BLaER1 (cell line): ENCODE measurements at regions not wholly inside any gene's neighbourhood (a gene's known extent, or its start where the extent isn't known, plus 50 kb on each side); places are given as distances from the start of the nearest gene placed in this dataset.

Experiments used
- H3K27ac ChIP-seq: shearing (Covaris generic); formaldehyde crosslinking; 2 replicates; pipeline ENCODE4 v1.8.1; 2022
- H3K27me3 ChIP-seq: shearing (Covaris generic); formaldehyde crosslinking; 2 replicates; pipeline ENCODE4 v1.8.1; 2022
- H3K36me3 ChIP-seq: shearing (Covaris generic); formaldehyde crosslinking; 2 replicates; pipeline ENCODE4 v1.8.1; 2022
- H3K4me1 ChIP-seq: shearing (Covaris generic); formaldehyde crosslinking; 2 replicates; pipeline ENCODE4 v1.8.1; 2022
- H3K4me2 ChIP-seq: shearing (Covaris generic); formaldehyde crosslinking; 2 replicates; pipeline ENCODE4 v1.8.1; 2022
- H3K4me3 ChIP-seq: shearing (Covaris generic); formaldehyde crosslinking; 2 replicates; pipeline ENCODE4 v1.8.1; 2022
- H3K9ac ChIP-seq: shearing (Covaris generic); formaldehyde crosslinking; 2 replicates; pipeline ENCODE4 v1.8.1; 2022
- H3K9me3 ChIP-seq: shearing (Covaris generic); formaldehyde crosslinking; 2 replicates; pipeline ENCODE4 v1.8.1; 2022
- H4K20me1 ChIP-seq: shearing (Covaris generic); formaldehyde crosslinking; 2 replicates; pipeline ENCODE4 v1.8.1; 2022
- Cebpa-rat ChIP-seq: shearing (Covaris generic); IDR thresholded peaks from 2 replicates; pipeline ENCODE4 v1.8.1; 2022

DNA sequence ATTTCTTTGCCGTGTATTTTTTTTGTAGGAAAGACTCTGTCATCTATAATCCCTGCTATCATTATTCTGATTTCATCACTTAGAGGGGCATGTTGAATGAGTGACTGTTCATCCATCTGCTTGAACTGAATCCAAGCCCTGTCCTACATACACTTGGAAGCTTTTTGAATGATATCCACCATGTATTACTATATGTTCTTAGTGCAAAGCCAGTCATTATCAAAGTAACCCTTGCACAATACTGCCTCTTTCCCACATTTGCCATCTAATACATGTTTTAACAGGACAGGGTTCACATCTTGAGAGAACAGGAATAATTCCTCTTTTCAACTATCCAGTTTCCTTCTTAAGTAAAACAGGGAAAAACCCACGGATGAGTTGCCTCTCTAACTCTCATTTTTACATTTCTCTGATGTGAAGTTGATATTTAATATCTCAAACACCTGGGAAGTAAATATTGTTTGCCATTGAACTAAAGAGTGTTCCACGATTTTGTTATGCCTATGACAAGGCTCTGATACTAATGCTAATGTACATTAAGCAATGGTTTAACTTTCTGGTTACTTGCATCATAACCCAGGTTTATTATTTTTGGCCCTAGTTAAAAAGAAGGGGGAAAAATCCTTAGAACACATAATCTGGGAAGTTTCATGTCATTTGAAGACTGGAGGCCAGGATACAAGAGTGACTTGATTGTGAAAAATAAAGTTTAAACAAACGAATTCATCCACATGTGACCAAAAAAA lies 103.7 kb upstream of the TARS1 start:
- H3K9ac ChIP-seq: no peak overlapping the region
- H4K20me1 ChIP-seq: no peaks in the 10 kb centered on the region
- H3K9me3 ChIP-seq: no peaks in the 10 kb centered on the region
- no peak for TF ChIP-seq Cebpa-rat
- H3K4me3 ChIP-seq: no peak overlapping the region
- no peak overlapping the region for H3K27ac ChIP-seq
- no peaks in the 10 kb centered on the region for H3K36me3 ChIP-seq
- H3K4me2 ChIP-seq: no peak overlapping the region
- H3K27me3 ChIP-seq: no peaks in the 10 kb centered on the region
- no peaks in the 10 kb centered on the region for H3K4me1 ChIP-seq

DNA sequence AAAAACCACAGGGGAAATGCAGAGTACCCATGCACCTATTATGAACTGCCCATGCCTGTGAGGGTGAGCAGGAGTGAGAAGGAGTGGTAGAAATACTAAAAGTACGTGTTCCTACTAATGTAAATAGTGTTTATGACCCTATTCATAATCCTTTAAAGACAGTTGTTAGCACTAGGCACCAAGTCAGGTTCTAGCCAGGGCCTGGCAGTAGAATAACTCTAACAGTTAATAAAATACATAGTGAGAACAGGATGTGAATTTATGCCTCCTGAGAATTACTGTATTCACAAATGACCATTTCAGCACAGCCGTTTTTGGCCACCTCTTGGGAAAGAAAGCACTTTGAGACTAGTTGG lies 103.2 kb upstream of the TARS1 start:
- no peak overlapping the region for H3K4me2 ChIP-seq
- no peaks in the 10 kb centered on the region for H3K36me3 ChIP-seq
- no peak overlapping the region for H3K27ac ChIP-seq
- no peaks in the 10 kb centered on the region for H3K9me3 ChIP-seq
- TF ChIP-seq Cebpa-rat: no peak
- no peak overlapping the region for H3K9ac ChIP-seq
- no peaks in the 10 kb centered on the region for H3K4me1 ChIP-seq
- no peak overlapping the region for H3K4me3 ChIP-seq
- H4K20me1 ChIP-seq: no peaks in the 10 kb centered on the region
- H3K27me3 ChIP-seq: no peaks in the 10 kb centered on the region

DNA sequence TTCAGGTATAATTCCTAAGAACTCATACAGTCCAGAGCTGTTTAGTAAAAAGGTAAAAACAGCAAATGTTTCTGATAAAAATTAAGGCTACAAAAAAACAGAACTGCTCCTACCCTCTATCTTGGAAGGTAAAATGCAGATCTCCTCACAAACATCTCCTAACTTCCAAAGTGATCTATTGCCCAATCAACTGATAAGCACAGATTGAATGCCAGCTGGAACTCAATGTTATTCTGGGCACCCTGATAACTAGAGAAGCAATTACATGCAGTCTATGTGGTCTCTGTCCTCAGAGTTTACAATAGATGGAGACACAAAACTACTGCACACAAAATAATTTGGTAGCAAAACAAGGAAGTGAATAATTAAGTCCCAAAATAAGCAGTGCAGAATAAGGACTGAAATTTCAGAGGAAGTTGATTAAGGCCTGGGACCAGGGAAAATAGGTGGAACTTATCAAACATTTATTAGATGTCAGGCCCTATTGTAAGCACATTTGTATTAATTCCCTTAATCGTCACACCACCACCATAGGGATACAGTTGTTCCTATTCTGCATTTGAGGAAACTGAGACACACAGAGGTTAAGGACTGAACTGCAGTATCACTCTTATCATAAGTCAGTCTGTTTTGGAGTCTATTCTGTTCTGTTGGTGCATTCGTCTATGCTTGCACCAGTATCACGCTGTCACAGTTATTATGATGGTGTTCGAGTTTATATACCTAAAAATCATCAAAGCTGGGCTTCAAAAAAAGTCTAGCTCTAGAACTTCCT lies 102.2 kb upstream of the TARS1 start:
- no peaks in the 10 kb centered on the region for H3K36me3 ChIP-seq
- H3K4me3 ChIP-seq: no peak overlapping the region
- H4K20me1 ChIP-seq: no peaks in the 10 kb centered on the region
- H3K27ac ChIP-seq: no peak overlapping the region
- TF ChIP-seq Cebpa-rat: no peak
- no peak overlapping the region for H3K4me2 ChIP-seq
- H3K9me3 ChIP-seq: no peaks in the 10 kb centered on the region
- H3K27me3 ChIP-seq: no peaks in the 10 kb centered on the region
- no peaks in the 10 kb centered on the region for H3K4me1 ChIP-seq
- H3K9ac ChIP-seq: no peak overlapping the region

DNA sequence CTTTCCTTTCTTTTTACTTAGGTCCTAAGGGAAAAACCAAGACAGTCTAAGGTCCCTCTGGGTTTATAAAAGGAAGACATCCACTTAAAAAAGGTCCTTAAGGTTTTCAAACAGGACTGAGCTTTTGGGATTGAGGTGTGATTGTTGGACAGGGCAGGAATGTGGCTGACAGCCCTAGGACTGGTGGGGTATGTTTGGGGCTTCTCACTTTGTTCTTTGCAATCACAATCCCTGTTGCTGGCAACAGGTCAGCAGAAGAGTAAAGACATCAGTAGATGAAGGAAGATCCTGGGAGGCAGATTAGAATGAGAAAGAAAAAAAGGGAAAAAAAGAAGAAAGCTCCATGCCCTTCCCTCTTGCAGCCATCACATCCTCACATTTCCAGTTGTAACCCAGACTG lies 101.4 kb upstream of the TARS1 start:
- H3K27me3 ChIP-seq: no peaks in the 10 kb centered on the region
- no peak overlapping the region for H3K4me3 ChIP-seq
- no peaks in the 10 kb centered on the region for H4K20me1 ChIP-seq
- H3K4me1 ChIP-seq: no peaks in the 10 kb centered on the region
- TF ChIP-seq Cebpa-rat: no peak
- no peaks in the 10 kb centered on the region for H3K9me3 ChIP-seq
- H3K4me2 ChIP-seq: no peak overlapping the region
- H3K36me3 ChIP-seq: no peaks in the 10 kb centered on the region
- no peak overlapping the region for H3K9ac ChIP-seq
- H3K27ac ChIP-seq: no peak overlapping the region

DNA sequence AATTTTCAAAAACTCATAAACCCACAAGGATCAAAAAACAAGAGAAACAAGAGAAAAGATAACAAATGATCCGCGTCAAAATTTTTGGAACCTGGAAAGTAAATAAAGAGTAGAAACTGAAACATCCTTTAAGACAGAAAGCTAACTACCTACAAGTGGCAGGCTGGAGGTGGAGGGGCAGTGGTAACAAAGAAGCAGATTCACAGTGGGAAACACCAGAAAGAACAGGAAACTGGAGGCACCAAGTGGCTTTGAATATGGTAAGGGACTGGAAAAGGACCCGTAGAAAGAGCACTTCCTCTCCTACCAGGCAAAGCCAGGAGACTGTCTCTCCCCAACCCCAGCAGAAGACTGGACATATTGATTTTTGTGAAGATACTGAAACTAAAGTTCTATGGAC lies 100.6 kb upstream of the TARS1 start:
- no peaks in the 10 kb centered on the region for H3K27me3 ChIP-seq
- no peak overlapping the region for H3K4me2 ChIP-seq
- no peaks in the 10 kb centered on the region for H3K36me3 ChIP-seq
- no peaks in the 10 kb centered on the region for H3K9me3 ChIP-seq
- H3K4me3 ChIP-seq: no peak overlapping the region
- TF ChIP-seq Cebpa-rat: no peak
- H3K27ac ChIP-seq: no peak overlapping the region
- H3K9ac ChIP-seq: no peak overlapping the region
- no peaks in the 10 kb centered on the region for H3K4me1 ChIP-seq
- H4K20me1 ChIP-seq: no peaks in the 10 kb centered on the region

DNA sequence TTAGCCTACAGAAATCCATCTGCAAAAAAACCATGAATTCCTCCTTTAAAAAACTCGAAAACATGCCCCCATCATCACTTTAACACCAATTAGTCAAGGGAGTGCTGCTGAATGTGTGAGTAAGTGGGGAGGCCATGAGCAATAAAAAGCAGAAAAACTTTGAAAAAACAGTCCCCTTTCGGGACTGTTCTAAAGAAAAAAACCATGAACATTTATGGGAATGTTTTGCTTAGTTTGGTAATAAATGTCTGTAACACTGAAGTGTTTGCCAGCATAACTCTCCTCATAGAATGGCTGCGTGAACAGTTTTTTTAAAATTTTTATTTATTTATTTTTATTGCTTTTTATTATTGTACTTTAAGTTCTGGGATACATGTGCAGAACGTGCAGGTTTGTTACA lies 99.4 kb upstream of the TARS1 start:
- Histone ChIP-seq H3K27me3 (no peaks in the 10 kb centered on the region), H3K9me3 (no peaks in the 10 kb centered on the region), H3K4me1 (no peaks in the 10 kb centered on the region), H4K20me1 (no peaks in the 10 kb centered on the region), H3K36me3 (no peaks in the 10 kb centered on the region), H3K4me3 (no peak overlapping the region), H3K9ac (no peak overlapping the region), H3K27ac (no peak overlapping the region), H3K4me2 (no peak overlapping the region)
- TF ChIP-seq Cebpa-rat: no peak

DNA sequence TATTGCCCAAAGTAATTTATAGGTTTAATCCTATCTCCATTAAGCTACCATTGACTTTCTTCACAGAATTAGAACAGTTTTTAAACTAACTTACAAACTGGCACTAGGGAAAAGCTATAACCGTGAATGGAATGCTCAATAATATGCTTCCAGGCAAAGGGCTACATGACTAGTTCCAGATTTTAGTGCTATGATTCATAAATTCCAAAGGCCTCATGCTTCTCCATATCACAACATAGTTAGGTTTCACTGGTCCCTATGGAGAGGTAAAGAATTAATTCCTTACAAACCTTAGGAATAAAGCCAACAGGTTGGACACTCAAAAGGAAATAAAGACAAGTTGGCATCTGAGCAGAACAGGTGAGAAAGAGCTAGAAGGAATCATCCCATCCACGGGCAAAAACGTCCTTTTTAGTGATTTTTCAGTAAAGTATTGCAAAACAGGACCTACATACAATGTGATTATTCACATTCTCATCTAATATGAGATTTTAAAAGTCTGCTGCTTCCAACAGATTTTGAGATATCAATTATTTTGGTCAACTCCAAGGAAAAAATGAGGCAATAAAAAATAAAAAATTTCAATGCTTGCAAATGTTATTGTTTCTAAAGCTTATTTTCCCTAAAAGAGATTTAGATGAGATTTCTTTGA lies 97.0 kb upstream of the TARS1 start:
- TF ChIP-seq Cebpa-rat: no peak
- Histone ChIP-seq H4K20me1 (no peaks in the 10 kb centered on the region), H3K4me3 (no peak overlapping the region), H3K27me3 (no peaks in the 10 kb centered on the region), H3K9ac (no peak overlapping the region), H3K9me3 (no peaks in the 10 kb centered on the region), H3K4me1 (no peaks in the 10 kb centered on the region), H3K36me3 (no peaks in the 10 kb centered on the region), H3K27ac (no peak overlapping the region), H3K4me2 (no peak overlapping the region)

DNA sequence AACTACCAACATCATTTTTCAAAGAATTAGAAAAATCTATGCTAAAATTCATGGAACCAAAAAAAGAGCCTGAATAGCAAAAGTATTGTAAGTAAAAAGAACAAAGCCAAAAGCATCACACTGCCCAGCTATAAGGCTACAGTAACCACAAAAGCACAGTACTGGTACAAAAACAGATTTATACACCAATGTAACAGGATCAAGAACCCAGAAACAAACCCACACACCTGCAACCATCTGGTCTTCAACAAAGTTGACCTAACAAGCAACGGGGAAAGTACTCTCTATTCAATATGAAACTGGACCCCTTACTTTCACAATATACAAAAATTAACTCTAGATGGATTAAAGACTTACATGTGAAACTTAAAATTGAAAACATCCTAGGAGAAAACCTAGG lies 94.2 kb upstream of the TARS1 start:
- Histone ChIP-seq H3K27ac (no peak overlapping the region), H3K9me3 (no peaks in the 10 kb centered on the region), H3K4me1 (no peaks in the 10 kb centered on the region), H3K9ac (no peak overlapping the region), H3K4me3 (no peak overlapping the region), H3K27me3 (no peaks in the 10 kb centered on the region), H3K4me2 (no peak overlapping the region), H4K20me1 (no peaks in the 10 kb centered on the region), H3K36me3 (no peaks in the 10 kb centered on the region)
- TF ChIP-seq Cebpa-rat: no peak

DNA sequence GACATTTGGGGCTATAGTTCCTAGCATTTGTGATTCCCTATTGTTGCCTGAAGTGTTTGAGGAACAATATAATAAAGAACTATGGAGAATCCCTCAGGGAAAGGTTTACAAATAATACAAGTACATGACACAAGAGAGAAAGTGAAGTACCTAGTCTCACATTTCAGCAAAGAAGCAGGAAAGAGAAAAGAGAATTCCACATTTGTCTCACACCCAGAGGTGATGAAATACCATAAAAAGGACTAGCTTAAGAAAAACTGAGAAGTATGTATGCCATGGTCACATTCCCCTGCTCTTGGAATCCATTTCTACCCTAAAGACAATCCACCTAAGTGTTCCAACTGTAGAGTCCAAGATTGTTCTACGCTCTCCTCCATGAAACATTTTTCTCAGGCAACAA lies 79.0 kb upstream of the TARS1 start:
- no peak overlapping the region for H3K4me3 ChIP-seq
- no peaks in the 10 kb centered on the region for H3K36me3 ChIP-seq
- no peaks in the 10 kb centered on the region for H3K27me3 ChIP-seq
- peaks cover 27% of the 10 kb centered on the region for H3K4me1 ChIP-seq
- no peak overlapping the region for H3K27ac ChIP-seq
- no peak overlapping the region for H3K9ac ChIP-seq
- no peak overlapping the region for H3K4me2 ChIP-seq
- peaks cover 44% of the 10 kb centered on the region for H3K9me3 ChIP-seq
- no peak for TF ChIP-seq Cebpa-rat
- no peaks in the 10 kb centered on the region for H4K20me1 ChIP-seq

DNA sequence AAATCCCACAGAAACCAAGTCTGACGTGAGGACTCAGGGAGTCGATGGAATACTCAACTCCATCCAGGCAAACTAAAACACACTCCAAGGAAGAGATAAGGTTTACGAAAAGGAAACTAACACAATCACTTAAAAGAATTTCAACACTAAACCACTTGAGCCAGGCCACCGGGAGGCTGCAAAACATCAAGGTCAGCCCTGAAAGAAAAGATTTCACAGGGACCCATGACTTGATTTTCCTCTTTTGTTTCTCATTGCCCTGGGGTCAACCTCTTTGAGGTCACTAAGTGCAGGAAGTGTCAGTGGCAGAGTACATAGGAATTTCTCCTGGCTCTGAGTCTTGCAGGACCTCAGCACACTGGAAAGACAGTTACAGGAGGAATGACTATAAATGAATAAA lies 77.8 kb upstream of the TARS1 start:
- Histone ChIP-seq H3K4me2 (no peak overlapping the region), H4K20me1 (no peaks in the 10 kb centered on the region), H3K4me3 (no peak overlapping the region), H3K4me1 (peaks cover 38% of the 10 kb centered on the region), H3K9me3 (peaks cover 48% of the 10 kb centered on the region), H3K27me3 (no peaks in the 10 kb centered on the region), H3K36me3 (no peaks in the 10 kb centered on the region), H3K9ac (no peak overlapping the region), H3K27ac (no peak overlapping the region)
- TF ChIP-seq Cebpa-rat: no peak
